H1 (cell line): ENCODE measurements at regions not wholly inside any gene's neighbourhood (a gene's known extent, or its start where the extent isn't known, plus 50 kb on each side); places are given as distances from the start of the nearest gene placed in this dataset.

Experiments
- CHD7 ChIP-seq: fragments of 300-600 bp; sonication (generic); IDR thresholded peaks from 2 replicates; pipeline ENCODE4 v1.7.1; 2012; ENCODE audit warnings: low read length, moderate library complexity, mild to moderate bottlenecking, inconsistent platforms; ENCODE audit not compliant: insufficient replicate concordance
- CTCF ChIP-seq, 3 experiments: IDR thresholded peaks; 1 replicate in 2 of 3; 2 replicates in 1 of 3; pipeline versions ENCODE4 v1.5.1 to v1.6.1; 2011; ENCODE audit warnings: low read length in 3 of 3, mild to moderate bottlenecking in 3 of 3, inconsistent platforms in 2 of 3, low read depth in 1 of 3, moderate library complexity in 1 of 3; ENCODE audit not compliant: insufficient read depth in 1 of 3; ENCODE audit errors: control extremely low read depth in 1 of 3
- SP2 ChIP-seq: IDR thresholded peaks from 2 replicates; pipeline ENCODE4 v1.6.1; 2012; ENCODE audit warnings: mild to moderate bottlenecking, low read length, inconsistent platforms

- TF ChIP-seq CHD7 (no peak), SP2 (no peak), CTCF (IDR thresholded peaks at IDR 0.05; ENCODE audit: control extremely low read depth in 1 of 3, insufficient read depth in 1 of 3, low read depth in 1 of 3, low read length in 3 of 3) (no peak)
Observed at GRCh38 chr21:16644685-16645084, 868.2 kb upstream of the CXADR start (continued).
